Peyer's patch (tissue), 4 donors: ENCODE measurements at regions not wholly inside any gene's neighbourhood (a gene's known extent, or its start where the extent isn't known, plus 50 kb on each side); places are given as distances from the start of the nearest gene placed in this dataset.

Experiments used
- DNase-seq, 3 donors: peaks; one replicate each; pipeline ENCODE4 v3.0.0-alpha.2; 2017 to 2019
- H3K27ac ChIP-seq, 4 donors: fragments of 200-600 bp; sonication (generic); one replicate each; pipeline ENCODE4 v1.5.1; 2016 to 2019
- H3K27me3 ChIP-seq, 2 donors: fragments of 200-600 bp; sonication (generic); one replicate each; pipeline ENCODE4 v1.5.1; 2019
- H3K36me3 ChIP-seq, 3 donors: fragments of 200-600 bp; sonication (generic); one replicate each; pipeline ENCODE4 v1.5.1; 2016 to 2019
- H3K4me1 ChIP-seq, 4 donors: fragments of 200-600 bp; sonication (generic); one replicate each; pipeline ENCODE4 v1.5.1; 2016 to 2019
- H3K4me3 ChIP-seq, 4 donors: fragments of 200-600 bp; sonication (generic); 1 replicate in 3 of 4; 2 replicates in 1 of 4; pipeline ENCODE4 v1.5.1; 2016 to 2019; ENCODE audit warnings: mild to moderate bottlenecking in 1 of 4
- H3K9me3 ChIP-seq, 4 donors: fragments of 200-600 bp; sonication (generic); one replicate each; pipeline ENCODE4 v1.5.1; 2016 to 2019; ENCODE audit warnings: mild to moderate bottlenecking in 1 of 4
- POLR2A ChIP-seq, 2 donors: fragments of 450-650 bp; IDR thresholded peaks; one replicate each; pipeline ENCODE4 v1.5.1; 2017; ENCODE audit warnings: antibody characterized with exemption in 2 of 2, mild to moderate bottlenecking in 2 of 2, moderate library complexity in 2 of 2
- TF ChIP-seq, protein P1 (sequence below), 6 experiments: fragments of 450-650 bp in 4 of 6; fragments of 200-600 bp in 2 of 6; sonication (generic) in 1 of 6; IDR thresholded peaks; one replicate each; pipeline ENCODE4 v1.5.1; 2017 to 2019; ENCODE audit warnings: antibody characterized with exemption in 6 of 6, mild to moderate bottlenecking in 3 of 6, moderate library complexity in 1 of 6

DNA sequence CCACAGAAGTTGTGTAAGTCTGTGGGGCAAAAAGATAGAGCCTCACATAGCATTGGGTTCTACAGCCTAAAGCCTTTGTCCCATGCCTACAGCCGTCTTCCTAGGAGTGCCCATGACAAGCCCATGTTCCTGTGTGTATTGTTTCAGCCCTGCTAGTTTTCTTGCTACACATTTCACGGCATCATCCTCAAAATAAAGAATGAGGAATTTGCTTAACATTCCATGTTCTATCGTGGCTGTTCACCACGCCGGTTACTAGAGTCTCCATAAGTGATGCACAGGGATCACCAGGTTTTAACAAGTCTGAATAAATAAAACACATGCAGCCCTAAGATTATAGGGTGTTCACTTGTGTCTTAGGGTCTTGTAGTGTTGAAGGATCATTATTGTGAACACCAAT, 87.4 kb upstream of the NGF start:
- Histone ChIP-seq H3K27me3 (no peaks in the 10 kb centered on the region), H3K36me3 (no peaks in the 10 kb centered on the region), H3K4me1 (no peaks in the 10 kb centered on the region), H3K27ac (no peak overlapping the region), H3K4me3 (no peak overlapping the region), H3K9me3 (no peaks in the 10 kb centered on the region)
- DNase-seq = no peak
- TF ChIP-seq, protein P1, sequence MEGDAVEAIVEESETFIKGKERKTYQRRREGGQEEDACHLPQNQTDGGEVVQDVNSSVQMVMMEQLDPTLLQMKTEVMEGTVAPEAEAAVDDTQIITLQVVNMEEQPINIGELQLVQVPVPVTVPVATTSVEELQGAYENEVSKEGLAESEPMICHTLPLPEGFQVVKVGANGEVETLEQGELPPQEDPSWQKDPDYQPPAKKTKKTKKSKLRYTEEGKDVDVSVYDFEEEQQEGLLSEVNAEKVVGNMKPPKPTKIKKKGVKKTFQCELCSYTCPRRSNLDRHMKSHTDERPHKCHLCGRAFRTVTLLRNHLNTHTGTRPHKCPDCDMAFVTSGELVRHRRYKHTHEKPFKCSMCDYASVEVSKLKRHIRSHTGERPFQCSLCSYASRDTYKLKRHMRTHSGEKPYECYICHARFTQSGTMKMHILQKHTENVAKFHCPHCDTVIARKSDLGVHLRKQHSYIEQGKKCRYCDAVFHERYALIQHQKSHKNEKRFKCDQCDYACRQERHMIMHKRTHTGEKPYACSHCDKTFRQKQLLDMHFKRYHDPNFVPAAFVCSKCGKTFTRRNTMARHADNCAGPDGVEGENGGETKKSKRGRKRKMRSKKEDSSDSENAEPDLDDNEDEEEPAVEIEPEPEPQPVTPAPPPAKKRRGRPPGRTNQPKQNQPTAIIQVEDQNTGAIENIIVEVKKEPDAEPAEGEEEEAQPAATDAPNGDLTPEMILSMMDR (IDR thresholded peaks at IDR 0.05) = no peak
- no peak for TF ChIP-seq POLR2A (IDR thresholded peaks at IDR 0.05)

DNA sequence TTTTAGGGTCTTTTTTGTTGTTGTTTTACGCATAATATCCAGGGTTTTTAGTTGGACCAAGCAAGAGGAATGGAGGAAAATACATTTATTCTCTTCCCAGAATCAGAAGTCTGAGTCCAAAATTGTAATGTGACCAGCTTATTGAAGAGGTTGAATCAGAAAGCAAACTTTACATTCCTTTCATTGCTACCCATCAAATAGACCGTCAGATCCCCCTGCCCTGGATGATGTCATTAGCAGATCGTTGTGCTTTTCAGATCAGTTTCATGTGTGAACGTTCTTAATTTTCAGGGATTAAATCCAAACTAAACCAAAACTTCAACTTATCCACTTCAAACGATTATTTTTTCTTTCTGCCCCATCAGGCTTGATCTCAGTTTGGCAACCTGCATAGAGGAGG, 85.7 kb upstream of the NGF start:
- no peak for DNase-seq
- TF ChIP-seq POLR2A (IDR thresholded peaks at IDR 0.05) = no peak
- TF ChIP-seq, protein P1 (IDR thresholded peaks at IDR 0.05) = no peak
- H3K4me1 ChIP-seq = no peaks in the 10 kb centered on the region

DNA sequence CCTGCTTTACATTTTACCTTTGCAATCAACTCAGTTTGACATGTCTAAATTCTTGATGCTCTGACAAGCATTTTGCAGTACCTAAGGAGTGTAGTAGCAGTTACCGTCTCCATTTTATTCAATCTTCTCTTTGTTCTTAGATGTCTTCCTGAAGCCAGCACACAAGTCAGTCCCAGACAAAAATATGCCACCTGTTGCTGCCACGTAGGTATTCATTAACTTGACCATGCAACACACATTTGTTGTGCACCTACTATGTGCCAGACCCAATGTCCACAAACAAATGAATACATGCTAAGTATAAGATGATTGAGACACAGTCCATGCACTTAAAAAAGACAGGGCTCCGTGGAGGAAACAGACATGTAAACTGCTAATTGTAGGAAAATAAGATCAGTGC, 81.5 kb upstream of the NGF start:
- Histone ChIP-seq H3K9me3 (no peaks in the 10 kb centered on the region), H3K27me3 (no peaks in the 10 kb centered on the region), H3K4me3 (no peak overlapping the region), H3K27ac (no peak overlapping the region), H3K4me1 (no peaks in the 10 kb centered on the region), H3K36me3 (no peaks in the 10 kb centered on the region)
- no peak for DNase-seq
- TF ChIP-seq, protein P1 (IDR thresholded peaks at IDR 0.05) = no peak
- no peak for TF ChIP-seq POLR2A (IDR thresholded peaks at IDR 0.05)

More for the DNA sequence above, 85.7 kb upstream of the NGF start:
- Histone ChIP-seq H3K4me3 (no peak overlapping the region), H3K27me3 (no peaks in the 10 kb centered on the region), H3K36me3 (no peaks in the 10 kb centered on the region), H3K9me3 (no peaks in the 10 kb centered on the region), H3K27ac (no peak overlapping the region)

DNA sequence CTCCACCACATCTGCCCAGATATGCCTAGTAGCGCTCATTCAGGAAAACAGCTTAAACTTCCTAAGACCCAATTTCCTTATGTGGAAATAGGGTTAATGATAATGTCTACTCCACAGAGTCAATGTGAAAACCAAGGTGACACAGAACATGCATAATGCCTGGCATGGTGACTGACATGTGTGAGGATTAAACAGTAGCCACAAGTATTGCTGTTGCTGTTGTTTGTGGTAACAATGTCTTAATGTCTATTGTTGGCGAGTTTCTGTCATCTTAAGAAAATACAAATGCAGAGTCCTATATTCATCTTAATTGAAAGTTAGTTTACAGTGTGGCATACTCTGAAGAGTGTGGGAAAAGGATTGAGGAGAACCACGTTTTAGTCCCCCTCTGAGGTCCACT, 75.6 kb upstream of the NGF start:
- H3K27ac ChIP-seq = no peak overlapping the region
- H3K9me3 ChIP-seq = no peaks in the 10 kb centered on the region
- DNase-seq = no peak
- H3K4me1 ChIP-seq = no peaks in the 10 kb centered on the region
- no peak overlapping the region for H3K4me3 ChIP-seq
- H3K36me3 ChIP-seq = no peaks in the 10 kb centered on the region
- H3K27me3 ChIP-seq = no peaks in the 10 kb centered on the region
- no peak for TF ChIP-seq POLR2A (IDR thresholded peaks at IDR 0.05)
- TF ChIP-seq, protein P1 (IDR thresholded peaks at IDR 0.05) = no peak

DNA sequence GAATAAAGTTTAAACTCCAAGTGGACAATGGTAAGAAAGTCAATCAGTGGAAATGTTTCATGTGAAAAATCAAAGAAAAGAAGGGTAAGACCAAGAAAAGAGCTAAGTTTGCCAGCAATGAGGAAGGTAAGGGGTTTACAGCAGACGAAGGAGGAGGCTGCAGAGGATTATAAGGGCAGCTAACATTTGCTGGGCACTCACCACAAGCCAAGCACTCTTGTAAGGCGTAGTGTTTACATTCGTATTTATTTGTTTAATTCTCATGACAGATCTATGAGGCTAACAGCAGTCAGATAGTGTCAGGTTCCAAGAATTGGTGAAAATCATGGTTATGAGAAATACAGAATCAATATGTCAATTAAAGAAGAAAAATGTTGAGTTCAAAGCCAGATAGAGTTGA, 75.2 kb upstream of the NGF start:
- Histone ChIP-seq H3K36me3 (no peaks in the 10 kb centered on the region), H3K27me3 (no peaks in the 10 kb centered on the region), H3K27ac (no peak overlapping the region)

More for the DNA sequence above, 75.2 kb upstream of the NGF start:
- no peaks in the 10 kb centered on the region for H3K4me1 ChIP-seq
- DNase-seq = no peak
- TF ChIP-seq, protein P1 (IDR thresholded peaks at IDR 0.05) = no peak
- TF ChIP-seq POLR2A (IDR thresholded peaks at IDR 0.05) = no peak
- H3K4me3 ChIP-seq = no peak overlapping the region
- H3K9me3 ChIP-seq = no peaks in the 10 kb centered on the region
